ENCODE measurements at regions not wholly inside any gene's neighbourhood (a gene's known extent, or its start where the extent isn't known, plus 50 kb on each side); places are given as distances from the start of the nearest gene placed in this dataset.

- TF ChIP-seq, protein P1, sequence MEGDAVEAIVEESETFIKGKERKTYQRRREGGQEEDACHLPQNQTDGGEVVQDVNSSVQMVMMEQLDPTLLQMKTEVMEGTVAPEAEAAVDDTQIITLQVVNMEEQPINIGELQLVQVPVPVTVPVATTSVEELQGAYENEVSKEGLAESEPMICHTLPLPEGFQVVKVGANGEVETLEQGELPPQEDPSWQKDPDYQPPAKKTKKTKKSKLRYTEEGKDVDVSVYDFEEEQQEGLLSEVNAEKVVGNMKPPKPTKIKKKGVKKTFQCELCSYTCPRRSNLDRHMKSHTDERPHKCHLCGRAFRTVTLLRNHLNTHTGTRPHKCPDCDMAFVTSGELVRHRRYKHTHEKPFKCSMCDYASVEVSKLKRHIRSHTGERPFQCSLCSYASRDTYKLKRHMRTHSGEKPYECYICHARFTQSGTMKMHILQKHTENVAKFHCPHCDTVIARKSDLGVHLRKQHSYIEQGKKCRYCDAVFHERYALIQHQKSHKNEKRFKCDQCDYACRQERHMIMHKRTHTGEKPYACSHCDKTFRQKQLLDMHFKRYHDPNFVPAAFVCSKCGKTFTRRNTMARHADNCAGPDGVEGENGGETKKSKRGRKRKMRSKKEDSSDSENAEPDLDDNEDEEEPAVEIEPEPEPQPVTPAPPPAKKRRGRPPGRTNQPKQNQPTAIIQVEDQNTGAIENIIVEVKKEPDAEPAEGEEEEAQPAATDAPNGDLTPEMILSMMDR (conservative IDR thresholded peaks at IDR 0.05; ENCODE audit: low read depth, low read length) = no peak
- H3K4me3 ChIP-seq (ENCODE audit: low read length) = no peak overlapping the region
- no peak for DNase-seq (ENCODE audit: low read depth)
Measured at GRCh38 chr2:129467941-129468340, 511.5 kb upstream of the RAB6C start.

- no peak overlapping the region for H3K4me3 ChIP-seq (ENCODE audit: low read length)
- DNase-seq (ENCODE audit: low read depth) = no peak
- TF ChIP-seq, protein P1 (conservative IDR thresholded peaks at IDR 0.05; ENCODE audit: low read depth, low read length) = no peak
Measured at GRCh38 chr2:129468879-129469278, 510.6 kb upstream of the RAB6C start.

DNA sequence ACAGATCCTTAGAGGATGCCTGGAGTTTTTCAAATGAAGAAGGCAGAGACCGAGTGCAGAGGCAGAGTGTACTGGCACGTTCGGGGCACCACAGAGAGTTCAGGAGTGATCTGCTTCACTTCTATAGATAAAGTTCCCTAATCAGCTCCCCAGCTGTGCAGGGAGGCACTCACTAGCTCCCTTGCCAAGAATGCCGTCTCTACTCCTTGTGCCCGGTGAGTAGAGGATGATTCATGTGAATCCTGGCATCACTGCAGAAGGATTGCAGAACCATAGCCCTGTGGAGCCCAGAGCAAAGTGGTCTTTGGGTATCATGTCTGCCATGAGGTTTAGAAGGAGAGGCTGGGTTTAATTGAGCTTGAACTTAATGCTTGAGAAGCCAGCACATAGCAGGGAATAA, 510.1 kb upstream of the RAB6C start:
- no peak for DNase-seq (ENCODE audit: low read depth)

DNA sequence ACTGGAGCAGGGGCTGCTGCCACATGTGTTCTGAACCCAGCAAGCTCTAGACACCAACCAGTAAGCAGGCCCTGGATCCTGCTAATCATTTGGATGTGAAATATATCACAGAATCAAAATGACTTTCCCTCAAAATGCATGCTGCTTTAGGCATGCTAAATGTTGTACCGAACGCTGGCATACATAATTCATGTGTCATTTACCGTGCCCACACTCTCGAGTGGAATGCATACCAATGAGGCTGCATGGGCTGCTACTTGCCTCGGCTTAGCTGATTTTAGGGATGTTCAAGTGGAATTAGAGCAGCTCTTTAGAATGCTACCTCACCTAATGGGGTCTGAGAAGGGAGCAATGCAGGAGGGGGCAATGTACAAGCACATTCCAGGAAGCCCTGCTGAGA, 509.6 kb upstream of the RAB6C start:
- no peak for DNase-seq (ENCODE audit: low read depth)
- no peak overlapping the region for H3K4me3 ChIP-seq (ENCODE audit: low read length)
- TF ChIP-seq, protein P1 (conservative IDR thresholded peaks at IDR 0.05; ENCODE audit: low read depth, low read length) = no peak

More for the DNA sequence above, 510.1 kb upstream of the RAB6C start:
- no peak overlapping the region for H3K4me3 ChIP-seq (ENCODE audit: low read length)
- TF ChIP-seq, protein P1 (conservative IDR thresholded peaks at IDR 0.05; ENCODE audit: low read depth, low read length) = no peak

- DNase-seq (ENCODE audit: low read depth) = no peak
Measured at GRCh38 chr2:129478902-129479517, 500.5 kb upstream of the RAB6C start.

GRCh38 chr2:129479892-129480291, 499.6 kb upstream of the RAB6C start:
- H3K4me3 ChIP-seq (ENCODE audit: low read length) = no peak overlapping the region
- TF ChIP-seq, protein P1 (conservative IDR thresholded peaks at IDR 0.05; ENCODE audit: low read depth, low read length) = no peak
- no peak for DNase-seq (ENCODE audit: low read depth)

More at GRCh38 chr2:129478902-129479517, 500.5 kb upstream of the RAB6C start:
- TF ChIP-seq, protein P1 (conservative IDR thresholded peaks at IDR 0.05; ENCODE audit: low read depth, low read length) = no peak
- no peak overlapping the region for H3K4me3 ChIP-seq (ENCODE audit: low read length)

DNA sequence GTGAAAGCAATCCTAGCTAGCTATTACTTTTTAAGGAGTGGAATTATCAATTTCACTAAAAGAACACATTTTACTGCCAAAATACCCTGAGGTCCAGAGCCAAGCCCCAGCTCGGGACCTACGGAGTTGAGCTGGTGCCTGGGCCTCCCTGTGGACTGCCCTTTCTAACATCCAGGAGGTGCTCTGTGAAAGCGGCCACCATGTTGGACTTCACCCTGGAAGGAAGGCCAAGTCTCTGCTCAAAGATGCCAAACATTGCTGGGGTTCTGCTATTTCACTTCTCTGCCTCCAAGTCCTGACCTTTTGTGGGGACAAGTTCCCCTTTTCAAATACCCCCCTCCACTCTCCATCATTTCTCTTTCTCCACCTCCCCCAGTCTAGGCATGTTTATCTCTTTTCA, 498.7 kb upstream of the RAB6C start:
- no peak overlapping the region for H3K4me3 ChIP-seq (ENCODE audit: low read length)
- DNase-seq (ENCODE audit: low read depth) = no peak
- TF ChIP-seq, protein P1 (conservative IDR thresholded peaks at IDR 0.05; ENCODE audit: low read depth, low read length) = no peak

Measured in retinal pigment epithelial cell (primary cell).